Uterus (tissue), 2 donors: ENCODE measurements at regions not wholly inside any gene's neighbourhood (a gene's known extent, or its start where the extent isn't known, plus 50 kb on each side); places are given as distances from the start of the nearest gene placed in this dataset.

Experiments
- POLR2A ChIP-seq, 2 donors: fragments of 450-650 bp; IDR thresholded peaks; one replicate each; pipeline ENCODE4 v1.6.1; 2016; ENCODE audit warnings: antibody characterized with exemption in 2 of 2, mild to moderate bottlenecking in 1 of 2, moderate library complexity in 1 of 2
- TF ChIP-seq, protein P1 (sequence below), 4 experiments: fragments of 200-600 bp in 2 of 4; fragments of 450-650 bp in 2 of 4; sonication (generic) in 2 of 4; IDR thresholded peaks; one replicate each; pipeline ENCODE4 v1.5.1; 2016 to 2019; ENCODE audit warnings: antibody characterized with exemption in 4 of 4, mild to moderate bottlenecking in 2 of 4, moderate library complexity in 1 of 4

- TF ChIP-seq POLR2A (IDR thresholded peaks at IDR 0.05) = no peak
- TF ChIP-seq, protein P1, sequence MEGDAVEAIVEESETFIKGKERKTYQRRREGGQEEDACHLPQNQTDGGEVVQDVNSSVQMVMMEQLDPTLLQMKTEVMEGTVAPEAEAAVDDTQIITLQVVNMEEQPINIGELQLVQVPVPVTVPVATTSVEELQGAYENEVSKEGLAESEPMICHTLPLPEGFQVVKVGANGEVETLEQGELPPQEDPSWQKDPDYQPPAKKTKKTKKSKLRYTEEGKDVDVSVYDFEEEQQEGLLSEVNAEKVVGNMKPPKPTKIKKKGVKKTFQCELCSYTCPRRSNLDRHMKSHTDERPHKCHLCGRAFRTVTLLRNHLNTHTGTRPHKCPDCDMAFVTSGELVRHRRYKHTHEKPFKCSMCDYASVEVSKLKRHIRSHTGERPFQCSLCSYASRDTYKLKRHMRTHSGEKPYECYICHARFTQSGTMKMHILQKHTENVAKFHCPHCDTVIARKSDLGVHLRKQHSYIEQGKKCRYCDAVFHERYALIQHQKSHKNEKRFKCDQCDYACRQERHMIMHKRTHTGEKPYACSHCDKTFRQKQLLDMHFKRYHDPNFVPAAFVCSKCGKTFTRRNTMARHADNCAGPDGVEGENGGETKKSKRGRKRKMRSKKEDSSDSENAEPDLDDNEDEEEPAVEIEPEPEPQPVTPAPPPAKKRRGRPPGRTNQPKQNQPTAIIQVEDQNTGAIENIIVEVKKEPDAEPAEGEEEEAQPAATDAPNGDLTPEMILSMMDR (IDR thresholded peaks at IDR 0.05) = no peak
These were observed 66.0 kb upstream of the VIPR2 start for GRCh38 chr7:159210581-159211235.
